Cardiac fibroblast (primary cell): ENCODE measurements at regions not wholly inside any gene's neighbourhood (a gene's known extent, or its start where the extent isn't known, plus 50 kb on each side); places are given as distances from the start of the nearest gene placed in this dataset.

Experiments
- DNase-seq, 2 donors: peaks; one replicate each; pipeline versions ENCODE4 v3.0.0 to v3.0.0-alpha.2; 2010; ENCODE audit warnings: low read depth in 2 of 2
- H3K4me3 ChIP-seq, 2 donors: replicated peaks in 1 of 2; 1 replicate in 1 of 2; 2 replicates in 1 of 2; pipeline ENCODE4 v1.5.1; 2011; ENCODE audit warnings: low read depth in 2 of 2, low read length in 2 of 2, mild to moderate bottlenecking in 2 of 2, moderate library complexity in 1 of 2
- CTCF ChIP-seq: IDR thresholded peaks from one replicate; pipeline ENCODE4 v1.5.1; 2011; ENCODE audit warnings: low read depth, mild to moderate bottlenecking, low read length, inconsistent platforms

- DNase-seq = no peak
These were observed 230.8 kb downstream of the TMEM182 start for GRCh38 chr2:102992607-102993006.

GRCh38 chr2:102999958-103000357 lies 238.1 kb downstream of the TMEM182 start:
- no peak for DNase-seq
- no peak overlapping the region for H3K4me3 ChIP-seq
- TF ChIP-seq CTCF = no peak

More at GRCh38 chr2:102992607-102993006, 230.8 kb downstream of the TMEM182 start:
- TF ChIP-seq CTCF = no peak
- no peak overlapping the region for H3K4me3 ChIP-seq

- TF ChIP-seq CTCF = no peak
- no peak overlapping the region for H3K4me3 ChIP-seq
- no peak for DNase-seq
These were observed 241.1 kb downstream of the TMEM182 start for GRCh38 chr2:103002954-103003353.

GRCh38 chr2:103003750-103004260 lies 242.0 kb downstream of the TMEM182 start:
- no peak overlapping the region for H3K4me3 ChIP-seq
- TF ChIP-seq CTCF = no peak
- DNase-seq = no peak

- no peak for TF ChIP-seq CTCF
- H3K4me3 ChIP-seq = no peak overlapping the region
- DNase-seq = no peak
These were observed 242.7 kb downstream of the TMEM182 start for GRCh38 chr2:103004426-103004942.

- no peak for DNase-seq
- no peak overlapping the region for H3K4me3 ChIP-seq
- no peak for TF ChIP-seq CTCF
These were observed 243.6 kb downstream of the TMEM182 start for GRCh38 chr2:103005393-103005792.

GRCh38 chr2:103007086-103007485 lies 245.3 kb downstream of the TMEM182 start:
- TF ChIP-seq CTCF = no peak
- H3K4me3 ChIP-seq = no peak overlapping the region
- DNase-seq = no peak
